H1 (cell line): ENCODE measurements at regions not wholly inside any gene's neighbourhood (a gene's known extent, or its start where the extent isn't known, plus 50 kb on each side); places are given as distances from the start of the nearest gene placed in this dataset.

Source experiments
- CTCF ChIA-PET: fragments of 300-600 bp; sonication (Branson Sonifier 250); formaldehyde crosslinking; loops from one replicate; lab custom pipeline; 2021; ENCODE audit not compliant: partially characterized antibody; lab: Charles Lee
- POLR2A ChIA-PET: fragments of 300-600 bp; sonication (Branson Sonifier 250); formaldehyde crosslinking; loops from one replicate; lab custom pipeline; 2021; ENCODE audit warnings: inconsistent platforms; ENCODE audit not compliant: partially characterized antibody; lab: Charles Lee
- DNase-seq, 2 experiments: peaks; one replicate each; pipeline versions ENCODE4 v3.0.0 to v3.0.0-alpha.2; 2010 to 2022; ENCODE audit warnings: low spot score in 2 of 2, low read depth in 1 of 2, mixed read lengths in 1 of 2
- FAIRE-seq: peaks from 2 replicates; lab custom pipeline; 2011; peaks lifted over from hg19 to GRCh38; lab: Jason Lieb, UNC
- H2AFZ ChIP-seq: 2 replicates; pipeline ENCODE4 v1.8.1; 2012; ENCODE audit warnings: low read length, inconsistent platforms
- H2AK5ac ChIP-seq: 2 replicates; pipeline ENCODE4 v1.6.1; 2013; ENCODE audit warnings: low read depth, low read length
- H2BK120ac ChIP-seq: replicated peaks from 2 replicates; pipeline ENCODE3; 2013; ENCODE audit warnings: low read depth, low read length, inconsistent platforms
- H2BK12ac ChIP-seq: 2 replicates; pipeline ENCODE4 v1.6.1; 2013; ENCODE audit warnings: low read depth, low read length
- H2BK15ac ChIP-seq: 2 replicates; pipeline ENCODE4 v1.6.1; 2013; ENCODE audit warnings: low read length
- H2BK20ac ChIP-seq: 2 replicates; pipeline ENCODE4 v1.6.1; 2013; ENCODE audit warnings: low read length
- H2BK5ac ChIP-seq: 2 replicates; pipeline ENCODE4 v1.6.1; 2013; ENCODE audit warnings: low read depth, low read length
- H3K14ac ChIP-seq: 2 replicates; pipeline ENCODE4 v1.6.1; 2013; ENCODE audit warnings: inconsistent platforms; ENCODE audit not compliant: insufficient read length
- H3K18ac ChIP-seq: 2 replicates; pipeline ENCODE4 v1.6.1; 2013; ENCODE audit warnings: low read length; ENCODE audit errors: extremely low read depth
- H3K23ac ChIP-seq: 2 replicates; pipeline ENCODE4 v1.6.1; 2013; ENCODE audit warnings: inconsistent platforms; ENCODE audit not compliant: insufficient read length
- H3K23me2 ChIP-seq: 2 replicates; pipeline ENCODE4 v1.6.1; 2013; ENCODE audit warnings: low read depth, low read length
- H3K27ac ChIP-seq: 2 replicates; pipeline ENCODE4 v1.6.1; 2011; ENCODE audit warnings: low read depth, low read length, inconsistent platforms
- H3K27me3 ChIP-seq, 4 experiments: replicated peaks in 1 of 4; 1 replicate in 1 of 4; 2 replicates in 3 of 4; pipeline versions ENCODE4 v1.6.1 to v1.8.1; 2011 to 2013; ENCODE audit warnings: low read length in 3 of 4, mild to moderate bottlenecking in 3 of 4, inconsistent platforms in 2 of 4, mixed read lengths in 2 of 4, moderate library complexity in 1 of 4; ENCODE audit not compliant: control insufficient read depth in 3 of 4, insufficient read depth in 3 of 4; ENCODE audit errors: extremely low read depth in 1 of 4
- H3K36me3 ChIP-seq, 4 experiments: 2 replicates each; pipeline versions ENCODE4 v1.6.1 to v1.8.1; 2011 to 2013; ENCODE audit warnings: mild to moderate bottlenecking in 4 of 4, low read length in 3 of 4, moderate library complexity in 2 of 4, control low read depth in 1 of 4, inconsistent platforms in 1 of 4; ENCODE audit not compliant: insufficient read depth in 4 of 4, control insufficient read depth in 2 of 4
- H3K4ac ChIP-seq: replicated peaks from 2 replicates; pipeline ENCODE3; 2013; ENCODE audit warnings: low read length, low read depth, mixed read lengths, inconsistent platforms; ENCODE audit not compliant: insufficient read length
- H3K4me1 ChIP-seq, 4 experiments: replicated peaks in 1 of 4; 1 replicate in 1 of 4; 2 replicates in 3 of 4; pipeline versions ENCODE4 v1.6.1 to v1.8.1; 2011 to 2013; ENCODE audit warnings: low read length in 3 of 4, inconsistent platforms in 2 of 4, mixed read lengths in 1 of 4; ENCODE audit not compliant: insufficient read depth in 4 of 4, control insufficient read depth in 3 of 4
- H3K4me2 ChIP-seq, 2 experiments: 2 replicates each; pipeline versions ENCODE4 v1.6.1 to v1.8.1; 2011 to 2013; ENCODE audit warnings: low read depth in 2 of 2, low read length in 2 of 2, control low read depth in 1 of 2, inconsistent platforms in 1 of 2, mild to moderate bottlenecking in 1 of 2; ENCODE audit not compliant: insufficient read depth in 1 of 2
- H3K4me3 ChIP-seq, 4 experiments: fragments of 200-600, 300-600 bp in 1 of 4; sonication (generic), shearing (Covaris generic), sonication (Bioruptor Twin) in 1 of 4; 2 replicates each; pipeline versions ENCODE4 v1.5.1 to v1.8.1; 2011 to 2016; ENCODE audit warnings: low read length in 4 of 4, low read depth in 3 of 4, control low read depth in 2 of 4, inconsistent platforms in 2 of 4, mild to moderate bottlenecking in 2 of 4, mixed read lengths in 1 of 4, moderate library complexity in 1 of 4; ENCODE audit not compliant: insufficient read depth in 2 of 4; ENCODE audit errors: extremely low read depth in 1 of 4
- H3K56ac ChIP-seq: replicated peaks from 2 replicates; pipeline ENCODE3; 2013; ENCODE audit warnings: low read depth, mild to moderate bottlenecking, mixed read lengths, low read length, inconsistent platforms; ENCODE audit not compliant: insufficient read length
- H3K79me1 ChIP-seq: 2 replicates; pipeline ENCODE4 v1.6.1; 2013; ENCODE audit warnings: low read depth, low read length, control low read depth
- H3K79me2 ChIP-seq, 2 experiments: 2 replicates each; pipeline versions ENCODE4 v1.6.1 to v1.8.1; 2012 to 2013; ENCODE audit warnings: low read length in 2 of 2, mild to moderate bottlenecking in 2 of 2, inconsistent platforms in 1 of 2; ENCODE audit not compliant: insufficient read depth in 2 of 2, control insufficient read depth in 1 of 2
- H3K9ac ChIP-seq, 4 experiments: replicated peaks in 1 of 4; 1 replicate in 1 of 4; 2 replicates in 3 of 4; pipeline versions ENCODE4 v1.6.1 to v1.8.1; 2011 to 2013; ENCODE audit warnings: low read depth in 3 of 4, low read length in 3 of 4, control low read depth in 2 of 4, mild to moderate bottlenecking in 2 of 4, moderate library complexity in 2 of 4, inconsistent platforms in 1 of 4; ENCODE audit errors: extremely low read depth in 1 of 4
- H3K9me3 ChIP-seq, 2 experiments: 2 replicates each; pipeline versions ENCODE4 v1.6.1 to v1.8.1; 2012 to 2013; ENCODE audit warnings: mild to moderate bottlenecking in 2 of 2, moderate library complexity in 2 of 2, control low read depth in 1 of 2, inconsistent platforms in 1 of 2, low read depth in 1 of 2, low read length in 1 of 2, mixed read lengths in 1 of 2; ENCODE audit not compliant: insufficient read depth in 2 of 2
- H4K20me1 ChIP-seq, 2 experiments: replicated peaks in 1 of 2; 2 replicates each; pipeline versions ENCODE3 to v1.8.1; 2011 to 2013; ENCODE audit warnings: inconsistent platforms in 2 of 2, low read length in 2 of 2, mild to moderate bottlenecking in 1 of 2; ENCODE audit not compliant: insufficient read depth in 2 of 2, control insufficient read depth in 1 of 2
- H4K5ac ChIP-seq: 2 replicates; pipeline ENCODE4 v1.6.1; 2013; ENCODE audit warnings: low read length, low read depth, mixed read lengths, inconsistent platforms; ENCODE audit not compliant: insufficient read length
- H4K8ac ChIP-seq: 2 replicates; pipeline ENCODE4 v1.8.0; 2013; ENCODE audit warnings: mild to moderate bottlenecking, moderate library complexity, low read length, inconsistent platforms; ENCODE audit not compliant: insufficient read depth; ENCODE audit errors: extremely low read depth
- H4K91ac ChIP-seq: replicated peaks from 2 replicates; pipeline ENCODE3; 2013; ENCODE audit warnings: low read length, mixed read lengths, inconsistent platforms; ENCODE audit not compliant: insufficient read length
- ASH2L ChIP-seq: fragments of 200-600, 300-600 bp; sonication (generic); IDR thresholded peaks from one replicate; pipeline ENCODE4 v1.7.1; 2017; ENCODE audit warnings: low read length
- BACH1 ChIP-seq: IDR thresholded peaks from 2 replicates; pipeline ENCODE4 v1.6.1; 2012; ENCODE audit warnings: low read length, improper control_type of control experiment
- CEBPB ChIP-seq: IDR thresholded peaks from 2 replicates; pipeline ENCODE4 v1.6.1; 2012; ENCODE audit warnings: low read depth, low read length
- E2F6 ChIP-seq: IDR thresholded peaks from 2 replicates; pipeline ENCODE4 v1.6.1; 2012; ENCODE audit warnings: inconsistent platforms
- FOSL1 ChIP-seq: IDR thresholded peaks from 2 replicates; pipeline ENCODE4 v1.6.1; 2011; ENCODE audit warnings: mild to moderate bottlenecking, low read depth, low read length, moderate library complexity; ENCODE audit not compliant: insufficient read depth
- KDM1A ChIP-seq: fragments of 200-600, 300-600 bp; sonication (generic); IDR thresholded peaks from 2 replicates; pipeline ENCODE4 v1.7.1; 2016; ENCODE audit warnings: mild to moderate bottlenecking, low read length, borderline replicate concordance
- NANOG ChIP-seq: IDR thresholded peaks from 2 replicates; pipeline ENCODE4 v1.6.1; 2011; ENCODE audit warnings: low read length, low read depth, mild to moderate bottlenecking, inconsistent platforms; ENCODE audit not compliant: insufficient read depth, poor library complexity, severe bottlenecking
- POLR2A ChIP-seq, 2 experiments: IDR thresholded peaks; 1 replicate in 1 of 2; 2 replicates in 1 of 2; pipeline ENCODE4 v1.6.1; 2011; ENCODE audit warnings: low read depth in 2 of 2, low read length in 2 of 2, mild to moderate bottlenecking in 2 of 2; ENCODE audit errors: control extremely low read depth in 1 of 2
- POLR2AphosphoS5 ChIP-seq: IDR thresholded peaks from 2 replicates; pipeline ENCODE4 v1.6.1; 2011; ENCODE audit warnings: low read depth, low read length
- SIRT6 ChIP-seq: IDR thresholded peaks from one replicate; pipeline ENCODE4 v1.7.1; 2012; ENCODE audit warnings: low read length, inconsistent platforms
- SP2 ChIP-seq: IDR thresholded peaks from 2 replicates; pipeline ENCODE4 v1.6.1; 2012; ENCODE audit warnings: mild to moderate bottlenecking, low read length, inconsistent platforms
- TAF1 ChIP-seq: IDR thresholded peaks from 2 replicates; pipeline ENCODE4 v1.6.1; 2011; ENCODE audit warnings: mild to moderate bottlenecking, low read depth, low read length
- TCF12 ChIP-seq: IDR thresholded peaks from 2 replicates; pipeline ENCODE4 v1.6.1; 2011; ENCODE audit warnings: low read depth, mild to moderate bottlenecking, low read length
- WGBS, 2 experiments: shearing (Covaris generic) in 1 of 2; methylation state at CpG; one replicate each; pipeline versions ENCODE4 v1.1.6 to v1.1.7; 2013 to 2015; ENCODE audit warnings: low lambda C conversion rate in 2 of 2, mixed read lengths in 2 of 2, inconsistent platforms in 1 of 2, low coverage in 1 of 2, missing lambda C conversion rate in 1 of 2; ENCODE audit not compliant: insufficient replicate concordance in 2 of 2, insufficient coverage in 1 of 2, insufficient read length in 1 of 2; ENCODE audit errors: extremely low coverage in 1 of 2, missing lambda C conversion rate in 1 of 2; 5-methylcytosine and 5-hydroxymethylcytosine counted together
- TF ChIP-seq, protein P1 (sequence below): IDR thresholded peaks from 2 replicates; pipeline ENCODE4 v1.6.1; 2012; ENCODE audit warnings: inconsistent platforms
- TF ChIP-seq, protein P2 (sequence below): IDR thresholded peaks from 2 replicates; pipeline ENCODE4 v1.6.1; 2011; ENCODE audit warnings: low read length, improper control_type of control experiment

DNA sequence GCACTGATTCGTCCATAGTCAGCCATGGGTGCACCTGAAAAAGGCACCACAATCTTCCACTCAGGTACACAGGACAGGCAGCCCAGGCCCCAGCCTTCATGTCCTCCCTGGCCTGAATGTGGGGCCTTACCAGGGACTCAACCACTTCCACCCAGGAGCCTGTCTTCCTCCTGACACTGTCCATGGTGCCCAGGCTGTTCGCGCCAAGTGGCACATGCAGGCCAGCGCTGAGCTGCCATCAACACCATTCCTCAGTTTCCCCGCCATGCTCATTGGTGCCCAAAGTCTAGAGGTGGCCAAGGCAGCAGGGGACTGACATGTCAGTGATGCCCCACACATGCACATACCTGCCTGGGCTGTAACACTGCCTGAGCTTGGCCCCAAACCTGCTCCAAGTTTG, 322.2 kb upstream of the POU3F4 start:
- no peak overlapping the region for H3K56ac ChIP-seq
- H2BK15ac ChIP-seq = no peak overlapping the region
- no peak overlapping the region for H3K4ac ChIP-seq
- H3K23me2 ChIP-seq = no peaks in the 10 kb centered on the region
- no peak overlapping the region for H4K91ac ChIP-seq
- no peak overlapping the region for H3K4me2 ChIP-seq
- no peak overlapping the region for H2BK5ac ChIP-seq
- H2BK12ac ChIP-seq = no peak overlapping the region
- H4K8ac ChIP-seq = no peak overlapping the region
- 92% methylated on average over 2 of the region's 5 CpGs; no CpG with 5 or more reads in 1 of the 2 experiments for WGBS, 2 experiments
- H3K36me3 ChIP-seq = no peaks in the 10 kb centered on the region
- H4K20me1 ChIP-seq = no peaks in the 10 kb centered on the region
- no peak overlapping the region for H2BK20ac ChIP-seq
- no peak overlapping the region for H3K23ac ChIP-seq
- DNase-seq (no peak), FAIRE-seq (no peak)
- H3K9ac ChIP-seq = no peak overlapping the region
- no peak overlapping the region for H3K14ac ChIP-seq
- no peak overlapping the region for H2BK120ac ChIP-seq
- no peaks in the 10 kb centered on the region for H3K27me3 ChIP-seq
- H2AK5ac ChIP-seq = no peak overlapping the region
- no peaks in the 10 kb centered on the region for H3K79me2 ChIP-seq
- H2AFZ ChIP-seq = no peak overlapping the region
- no peaks in the 10 kb centered on the region; a peak in 1 of 4 replicates for H3K9me3 ChIP-seq
- no peak overlapping the region for H3K18ac ChIP-seq
- ChIA-PET CTCF (no interaction called here), POLR2A (no interaction called here)
- no peak overlapping the region for H3K27ac ChIP-seq
- no peak overlapping the region for H4K5ac ChIP-seq
- H3K4me3 ChIP-seq = no peak overlapping the region
- H3K4me1 ChIP-seq = no peaks in the 10 kb centered on the region
- H3K79me1 ChIP-seq = no peaks in the 10 kb centered on the region
- TF ChIP-seq SIRT6 (no peak), POLR2A (IDR thresholded peaks at IDR 0.05; ENCODE audit: control extremely low read depth in 1 of 2, low read depth in 2 of 2, low read length in 2 of 2) (no peak), NANOG (no peak), SP2 (no peak), POLR2AphosphoS5 (no peak), E2F6 (no peak), KDM1A (no peak), BACH1 (no peak), ASH2L (no peak), TAF1 (no peak), CEBPB (no peak), FOSL1 (no peak), TCF12 (no peak)
- TF ChIP-seq, protein P1, sequence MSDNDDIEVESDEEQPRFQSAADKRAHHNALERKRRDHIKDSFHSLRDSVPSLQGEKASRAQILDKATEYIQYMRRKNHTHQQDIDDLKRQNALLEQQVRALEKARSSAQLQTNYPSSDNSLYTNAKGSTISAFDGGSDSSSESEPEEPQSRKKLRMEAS = no peak
- TF ChIP-seq, protein P2, sequence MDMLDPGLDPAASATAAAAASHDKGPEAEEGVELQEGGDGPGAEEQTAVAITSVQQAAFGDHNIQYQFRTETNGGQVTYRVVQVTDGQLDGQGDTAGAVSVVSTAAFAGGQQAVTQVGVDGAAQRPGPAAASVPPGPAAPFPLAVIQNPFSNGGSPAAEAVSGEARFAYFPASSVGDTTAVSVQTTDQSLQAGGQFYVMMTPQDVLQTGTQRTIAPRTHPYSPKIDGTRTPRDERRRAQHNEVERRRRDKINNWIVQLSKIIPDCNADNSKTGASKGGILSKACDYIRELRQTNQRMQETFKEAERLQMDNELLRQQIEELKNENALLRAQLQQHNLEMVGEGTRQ = no peak
